ENCODE measurements at regions not wholly inside any gene's neighbourhood (a gene's known extent, or its start where the extent isn't known, plus 50 kb on each side); places are given as distances from the start of the nearest gene placed in this dataset.
"Not testable (repeated sequence)": the region's sequence is repeated elsewhere in the genome, so short reads cannot be mapped to it uniquely, and the experiment has no call there.

- H3K36me3 Mint-ChIP-seq (ENCODE audit: low read depth); H3K27ac Mint-ChIP-seq; H3K9me3 Mint-ChIP-seq; DNase-seq (ENCODE audit: low spot score); H3K27me3 Mint-ChIP-seq (ENCODE audit: insufficient read depth); H3K4me1 Mint-ChIP-seq (ENCODE audit: low read depth); intact Hi-C loops (cut with micrococcal nuclease); H3K4me3 Mint-ChIP-seq: not testable (repeated sequence)
Observed at GRCh38 chr9:42300124-42300523, 116.7 kb downstream of the SPATA31A6 start.

DNA sequence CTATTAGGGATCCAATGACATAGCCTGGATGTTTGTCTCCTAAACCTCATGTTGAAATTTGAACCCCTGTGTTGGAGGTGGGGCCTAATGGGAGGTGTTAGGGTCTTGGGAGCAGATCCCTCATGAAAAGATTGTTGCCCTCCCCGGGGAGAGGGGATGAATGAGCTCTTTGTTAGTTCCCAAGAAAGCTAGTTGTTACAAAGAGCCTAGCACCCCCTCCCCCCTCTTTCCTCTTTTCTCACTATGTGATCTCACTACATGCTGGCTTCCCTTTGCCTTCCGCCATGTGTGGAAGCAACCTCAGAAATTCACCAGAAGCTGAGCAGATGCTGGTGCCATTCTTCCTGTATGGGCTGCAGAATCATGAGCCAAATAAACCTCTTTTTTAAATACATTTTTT is 123.2 kb downstream of the SPATA31A6 start:
- H3K27ac Mint-ChIP-seq; H3K36me3 Mint-ChIP-seq (ENCODE audit: low read depth); H3K4me3 Mint-ChIP-seq; DNase-seq (ENCODE audit: low spot score); H3K4me1 Mint-ChIP-seq (ENCODE audit: low read depth); H3K9me3 Mint-ChIP-seq; H3K27me3 Mint-ChIP-seq (ENCODE audit: insufficient read depth); intact Hi-C loops (cut with micrococcal nuclease): not testable (repeated sequence)

DNA sequence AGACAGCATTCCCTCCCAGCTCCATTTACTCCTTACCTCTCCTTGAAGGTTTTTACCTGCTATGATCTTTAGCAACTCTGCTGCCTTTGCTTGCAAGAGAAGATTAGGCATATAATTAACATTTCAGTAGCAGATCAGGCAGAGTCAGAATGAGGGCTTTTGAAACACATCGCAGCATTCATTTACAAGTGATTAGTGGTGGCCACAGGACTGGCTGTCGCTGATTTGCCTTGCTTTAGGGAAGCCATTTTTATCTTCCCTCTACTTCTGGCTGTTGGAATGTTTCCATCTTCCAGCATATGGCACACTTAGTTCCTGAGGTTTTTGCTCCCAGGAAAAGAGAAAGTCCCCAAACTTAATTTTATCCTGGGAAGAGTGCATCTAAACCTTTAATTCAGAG is 124.0 kb downstream of the SPATA31A6 start:
- H3K4me1 Mint-ChIP-seq (ENCODE audit: low read depth); H3K4me3 Mint-ChIP-seq; H3K36me3 Mint-ChIP-seq (ENCODE audit: low read depth); DNase-seq (ENCODE audit: low spot score); intact Hi-C loops (cut with micrococcal nuclease); H3K27me3 Mint-ChIP-seq (ENCODE audit: insufficient read depth); H3K9me3 Mint-ChIP-seq; H3K27ac Mint-ChIP-seq: not testable (repeated sequence)

DNA sequence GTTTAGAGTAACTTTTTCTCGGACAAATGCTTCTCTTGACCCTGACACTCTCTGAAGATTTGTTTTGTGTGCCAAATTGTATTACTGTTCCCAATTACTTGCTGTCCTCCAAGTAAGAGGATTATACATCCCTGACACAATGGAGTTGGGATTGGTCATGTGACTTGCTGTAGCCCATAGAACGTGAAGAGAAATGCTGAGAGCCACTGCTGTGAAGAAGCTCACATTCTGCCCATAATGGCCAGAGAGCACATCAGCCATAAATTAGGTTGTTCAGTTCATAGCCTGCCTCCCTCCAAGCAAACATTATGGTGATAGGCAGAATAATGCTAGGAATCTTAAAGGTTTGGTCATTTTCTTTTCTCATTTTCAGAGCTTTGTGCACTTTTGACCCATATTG is 127.5 kb downstream of the SPATA31A6 start:
- H3K27me3 Mint-ChIP-seq (ENCODE audit: insufficient read depth); H3K9me3 Mint-ChIP-seq; H3K36me3 Mint-ChIP-seq (ENCODE audit: low read depth); H3K27ac Mint-ChIP-seq; H3K4me1 Mint-ChIP-seq (ENCODE audit: low read depth); DNase-seq (ENCODE audit: low spot score); H3K4me3 Mint-ChIP-seq; intact Hi-C loops (cut with micrococcal nuclease): not testable (repeated sequence)

DNA sequence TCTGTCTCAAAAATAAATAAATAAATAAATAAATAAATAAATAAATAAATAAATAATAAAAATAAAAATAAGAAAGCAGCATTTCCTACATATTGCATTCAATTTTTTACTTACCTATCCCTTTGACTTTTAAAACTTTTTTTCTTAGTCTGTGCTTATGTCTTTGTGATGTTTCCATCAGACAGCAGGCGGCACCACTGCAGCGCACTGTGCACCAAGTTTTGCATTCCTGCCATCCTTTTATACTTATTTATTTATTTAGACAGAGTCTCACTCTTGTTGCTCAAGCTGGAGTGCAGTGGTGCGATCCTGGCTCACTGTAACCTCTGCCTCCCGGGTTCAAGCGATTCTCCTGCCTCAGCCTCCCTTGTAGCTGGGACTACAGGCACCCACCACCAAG is 132.6 kb downstream of the SPATA31A6 start:
- H3K9me3 Mint-ChIP-seq; H3K36me3 Mint-ChIP-seq (ENCODE audit: low read depth); DNase-seq (ENCODE audit: low spot score); H3K27me3 Mint-ChIP-seq (ENCODE audit: insufficient read depth); intact Hi-C loops (cut with micrococcal nuclease); H3K4me1 Mint-ChIP-seq (ENCODE audit: low read depth); H3K4me3 Mint-ChIP-seq; H3K27ac Mint-ChIP-seq: not testable (repeated sequence)

- intact Hi-C loops (cut with micrococcal nuclease); H3K36me3 Mint-ChIP-seq (ENCODE audit: low read depth); H3K9me3 Mint-ChIP-seq; DNase-seq (ENCODE audit: low spot score); H3K4me1 Mint-ChIP-seq (ENCODE audit: low read depth); H3K27ac Mint-ChIP-seq; H3K27me3 Mint-ChIP-seq (ENCODE audit: insufficient read depth); H3K4me3 Mint-ChIP-seq: not testable (repeated sequence)
Observed at GRCh38 chr9:42317677-42318076, 134.2 kb downstream of the SPATA31A6 start.

GRCh38 chr9:42323084-42323809 is 139.8 kb downstream of the SPATA31A6 start:
- H3K36me3 Mint-ChIP-seq (ENCODE audit: low read depth); DNase-seq (ENCODE audit: low spot score); H3K9me3 Mint-ChIP-seq; H3K27me3 Mint-ChIP-seq (ENCODE audit: insufficient read depth); H3K4me1 Mint-ChIP-seq (ENCODE audit: low read depth); H3K27ac Mint-ChIP-seq; intact Hi-C loops (cut with micrococcal nuclease); H3K4me3 Mint-ChIP-seq: not testable (repeated sequence)

DNA sequence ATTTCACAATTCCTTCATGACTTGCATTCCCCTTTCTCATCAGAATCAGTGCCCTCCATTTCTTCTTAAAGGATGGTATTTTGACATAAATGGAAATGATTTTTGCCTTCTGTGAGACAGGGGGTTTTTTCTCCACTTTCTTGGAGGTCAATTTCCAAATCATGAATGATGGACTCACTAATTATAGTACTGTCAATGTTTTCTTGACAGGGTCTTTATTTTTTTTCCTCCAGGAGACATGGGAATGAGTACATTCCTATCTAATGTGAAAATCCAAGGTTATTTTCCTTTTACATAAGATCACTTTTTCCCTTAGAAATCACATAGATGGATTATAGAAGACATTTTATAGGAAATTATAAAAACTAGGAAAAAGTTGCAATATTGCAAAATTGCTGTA is 141.7 kb downstream of the SPATA31A6 start:
- DNase-seq (ENCODE audit: low spot score); H3K4me1 Mint-ChIP-seq (ENCODE audit: low read depth); H3K27ac Mint-ChIP-seq; H3K36me3 Mint-ChIP-seq (ENCODE audit: low read depth); intact Hi-C loops (cut with micrococcal nuclease); H3K27me3 Mint-ChIP-seq (ENCODE audit: insufficient read depth); H3K4me3 Mint-ChIP-seq; H3K9me3 Mint-ChIP-seq: not testable (repeated sequence)

DNA sequence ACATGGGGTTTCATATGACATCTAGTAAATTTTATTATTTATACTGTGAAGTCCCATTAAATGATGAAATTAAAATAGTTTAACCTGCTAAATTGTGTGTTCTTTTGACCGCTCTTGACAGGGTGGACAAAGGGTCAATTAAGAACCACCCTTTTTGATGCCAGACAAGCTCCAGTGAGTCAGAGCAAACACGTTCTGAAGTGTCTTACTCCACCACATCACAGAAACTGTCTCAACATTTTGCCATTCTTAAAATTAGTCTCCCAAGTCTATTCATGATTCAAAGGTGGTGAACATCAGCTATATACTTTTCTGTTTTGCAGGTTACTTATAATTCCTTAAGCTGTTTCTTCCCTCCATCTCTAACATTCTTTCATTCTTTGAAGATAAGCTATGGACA is 142.1 kb downstream of the SPATA31A6 start:
- H3K27me3 Mint-ChIP-seq (ENCODE audit: insufficient read depth); H3K4me3 Mint-ChIP-seq; H3K36me3 Mint-ChIP-seq (ENCODE audit: low read depth); H3K9me3 Mint-ChIP-seq; DNase-seq (ENCODE audit: low spot score); H3K27ac Mint-ChIP-seq; intact Hi-C loops (cut with micrococcal nuclease); H3K4me1 Mint-ChIP-seq (ENCODE audit: low read depth): not testable (repeated sequence)

GRCh38 chr9:42326482-42326881 is 143.0 kb downstream of the SPATA31A6 start:
- H3K9me3 Mint-ChIP-seq; H3K27me3 Mint-ChIP-seq (ENCODE audit: insufficient read depth); H3K27ac Mint-ChIP-seq; H3K36me3 Mint-ChIP-seq (ENCODE audit: low read depth); H3K4me1 Mint-ChIP-seq (ENCODE audit: low read depth); H3K4me3 Mint-ChIP-seq; intact Hi-C loops (cut with micrococcal nuclease); DNase-seq (ENCODE audit: low spot score): not testable (repeated sequence)

DNA sequence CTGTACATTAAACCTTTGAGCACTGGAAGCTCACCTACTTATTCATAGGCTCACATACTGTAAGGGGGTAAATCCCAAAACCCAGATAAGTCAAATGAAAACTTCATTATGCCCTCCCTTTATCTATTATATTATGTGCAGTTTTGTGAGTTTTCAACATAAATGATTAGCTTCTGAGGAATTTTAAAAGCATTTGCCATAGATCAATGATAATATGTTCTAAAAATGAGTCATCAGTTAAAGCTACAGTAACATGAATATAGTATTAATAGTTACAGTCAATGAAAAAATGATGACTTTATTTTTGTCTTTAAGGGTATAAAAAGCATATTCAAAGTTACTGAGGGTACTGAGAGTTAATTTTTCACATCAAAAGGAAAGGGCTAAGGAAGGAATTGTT is 151.9 kb downstream of the SPATA31A6 start:
- DNase-seq (ENCODE audit: low spot score); H3K27me3 Mint-ChIP-seq (ENCODE audit: insufficient read depth); H3K27ac Mint-ChIP-seq; H3K36me3 Mint-ChIP-seq (ENCODE audit: low read depth); H3K4me3 Mint-ChIP-seq; H3K4me1 Mint-ChIP-seq (ENCODE audit: low read depth); H3K9me3 Mint-ChIP-seq; intact Hi-C loops (cut with micrococcal nuclease): not testable (repeated sequence)

- DNase-seq (ENCODE audit: low spot score); H3K36me3 Mint-ChIP-seq (ENCODE audit: low read depth); intact Hi-C loops (cut with micrococcal nuclease); H3K4me1 Mint-ChIP-seq (ENCODE audit: low read depth); H3K4me3 Mint-ChIP-seq; H3K27ac Mint-ChIP-seq; H3K9me3 Mint-ChIP-seq; H3K27me3 Mint-ChIP-seq (ENCODE audit: insufficient read depth): not testable (repeated sequence)
Observed at GRCh38 chr9:42335984-42336657, 152.7 kb downstream of the SPATA31A6 start.

- H3K27ac Mint-ChIP-seq; DNase-seq (ENCODE audit: low spot score); H3K9me3 Mint-ChIP-seq; H3K4me1 Mint-ChIP-seq (ENCODE audit: low read depth); H3K27me3 Mint-ChIP-seq (ENCODE audit: insufficient read depth); intact Hi-C loops (cut with micrococcal nuclease); H3K36me3 Mint-ChIP-seq (ENCODE audit: low read depth); H3K4me3 Mint-ChIP-seq: not testable (repeated sequence)
Observed at GRCh38 chr9:42338275-42338674, 154.8 kb downstream of the SPATA31A6 start.
